ENCODE measurements at regions not wholly inside any gene's neighbourhood (a gene's known extent, or its start where the extent isn't known, plus 50 kb on each side); places are given as distances from the start of the nearest gene placed in this dataset.
"Not testable (repeated sequence)": the region's sequence is repeated elsewhere in the genome, so short reads cannot be mapped to it uniquely, and the experiment has no call there.

DNA sequence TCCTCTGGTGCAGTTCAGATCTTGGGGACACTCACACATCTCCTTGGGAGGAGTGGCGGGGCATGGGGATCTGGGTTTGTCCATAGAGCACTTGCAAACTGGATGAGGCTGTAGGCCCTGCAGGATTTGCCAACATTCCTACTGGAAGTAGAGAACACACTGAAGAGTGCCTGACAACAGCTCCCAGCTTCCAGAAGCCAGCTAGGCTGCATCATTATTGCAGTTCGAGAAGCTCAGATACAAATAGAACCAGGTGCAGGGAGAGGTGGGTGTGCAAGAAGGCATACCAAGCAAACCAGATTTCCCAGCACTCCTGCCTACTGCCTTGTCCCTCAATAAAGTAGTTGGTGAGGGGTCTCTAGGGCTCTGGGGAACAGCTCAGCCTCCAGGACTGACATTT, 52.5 kb downstream of the RHOB start:
- no peak overlapping the region for H3K27ac ChIP-seq
- no peaks in the 10 kb centered on the region for H3K9me3 ChIP-seq (ENCODE audit: severe bottlenecking)
- TF ChIP-seq, protein P1, sequence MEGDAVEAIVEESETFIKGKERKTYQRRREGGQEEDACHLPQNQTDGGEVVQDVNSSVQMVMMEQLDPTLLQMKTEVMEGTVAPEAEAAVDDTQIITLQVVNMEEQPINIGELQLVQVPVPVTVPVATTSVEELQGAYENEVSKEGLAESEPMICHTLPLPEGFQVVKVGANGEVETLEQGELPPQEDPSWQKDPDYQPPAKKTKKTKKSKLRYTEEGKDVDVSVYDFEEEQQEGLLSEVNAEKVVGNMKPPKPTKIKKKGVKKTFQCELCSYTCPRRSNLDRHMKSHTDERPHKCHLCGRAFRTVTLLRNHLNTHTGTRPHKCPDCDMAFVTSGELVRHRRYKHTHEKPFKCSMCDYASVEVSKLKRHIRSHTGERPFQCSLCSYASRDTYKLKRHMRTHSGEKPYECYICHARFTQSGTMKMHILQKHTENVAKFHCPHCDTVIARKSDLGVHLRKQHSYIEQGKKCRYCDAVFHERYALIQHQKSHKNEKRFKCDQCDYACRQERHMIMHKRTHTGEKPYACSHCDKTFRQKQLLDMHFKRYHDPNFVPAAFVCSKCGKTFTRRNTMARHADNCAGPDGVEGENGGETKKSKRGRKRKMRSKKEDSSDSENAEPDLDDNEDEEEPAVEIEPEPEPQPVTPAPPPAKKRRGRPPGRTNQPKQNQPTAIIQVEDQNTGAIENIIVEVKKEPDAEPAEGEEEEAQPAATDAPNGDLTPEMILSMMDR (IDR thresholded peaks at IDR 0.05; ENCODE audit: low read depth, low read length), result no peak
- no peak for DNase-seq
- no peak overlapping the region for H3K4me3 ChIP-seq (ENCODE audit: low read depth, low read length)
- H3K27me3 ChIP-seq (ENCODE audit: insufficient read depth, low read depth, severe bottlenecking), result no peaks in the 10 kb centered on the region
- no peaks in the 10 kb centered on the region for H3K36me3 ChIP-seq

DNA sequence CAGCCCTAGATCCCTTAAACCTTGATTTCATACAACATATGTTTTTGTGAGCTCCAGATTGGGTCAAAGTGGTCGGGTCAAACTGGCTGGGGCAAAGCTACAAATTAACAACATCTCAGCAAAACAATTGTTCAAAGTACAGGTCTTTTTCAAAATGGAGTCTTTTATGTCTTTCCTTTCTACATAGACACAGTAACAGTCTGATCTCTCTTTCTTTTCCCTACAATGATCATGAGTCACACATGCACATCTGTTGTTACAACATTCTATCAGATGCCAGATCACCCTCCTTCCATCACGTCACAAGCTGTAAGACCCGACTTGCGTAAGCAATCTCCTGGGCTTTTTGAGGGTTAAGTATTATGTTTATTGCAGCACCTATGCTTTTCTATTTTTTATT, 55.1 kb downstream of the RHOB start:
- DNase-seq, result no peak
- no peaks in the 10 kb centered on the region for H3K9me3 ChIP-seq (ENCODE audit: severe bottlenecking)
- no peaks in the 10 kb centered on the region for H3K36me3 ChIP-seq
- TF ChIP-seq, protein P1 (IDR thresholded peaks at IDR 0.05; ENCODE audit: low read depth, low read length), result no peak
- H3K27ac ChIP-seq, result no peak overlapping the region
- no peaks in the 10 kb centered on the region for H3K27me3 ChIP-seq (ENCODE audit: insufficient read depth, low read depth, severe bottlenecking)
- H3K4me3 ChIP-seq (ENCODE audit: low read depth, low read length), result no peak overlapping the region

DNA sequence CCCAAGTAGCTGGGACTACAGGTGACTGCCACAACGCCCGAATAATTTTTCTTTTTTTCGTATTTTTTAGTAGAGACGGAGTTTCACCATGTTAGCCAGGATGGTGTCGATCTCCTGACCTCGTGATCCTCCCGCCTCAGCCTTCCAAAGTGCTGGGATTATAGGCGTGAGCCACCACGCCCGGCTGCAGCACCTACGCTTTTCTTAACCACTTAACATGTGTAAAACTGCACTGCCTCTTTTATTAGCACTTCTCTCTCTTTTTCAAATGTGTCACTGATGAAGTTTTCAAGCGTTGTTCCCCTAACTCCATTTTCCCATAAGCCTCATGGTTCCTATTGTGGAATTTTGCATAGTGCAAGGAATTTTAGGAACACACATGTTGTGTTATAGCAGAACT, 55.6 kb downstream of the RHOB start:
- H3K4me3 ChIP-seq (ENCODE audit: low read depth, low read length); DNase-seq; H3K36me3 ChIP-seq; H3K9me3 ChIP-seq (ENCODE audit: severe bottlenecking); H3K27ac ChIP-seq; H3K27me3 ChIP-seq (ENCODE audit: insufficient read depth, low read depth, severe bottlenecking): not testable (repeated sequence)

DNA sequence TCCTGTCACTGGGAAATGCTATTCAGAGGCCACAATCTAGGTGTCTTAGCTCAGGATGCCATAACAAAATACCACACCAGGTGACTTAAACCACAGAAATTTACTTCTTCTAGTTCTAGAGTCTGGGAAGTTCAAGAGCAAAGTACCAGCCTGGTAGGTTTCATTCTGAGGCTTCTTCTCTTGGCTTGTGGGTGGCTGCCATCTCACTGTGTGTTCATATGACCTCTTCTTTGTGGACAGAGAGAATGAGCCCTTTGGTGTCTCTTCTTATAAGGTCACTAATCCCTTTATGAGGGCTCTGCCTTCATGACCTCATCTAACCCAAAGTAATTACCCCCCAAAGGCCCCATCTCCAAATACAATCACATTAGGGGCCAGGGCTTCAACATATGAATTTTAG, 57.3 kb downstream of the RHOB start:
- no peak for DNase-seq
- Histone ChIP-seq H3K9me3 (ENCODE audit: severe bottlenecking) (no peaks in the 10 kb centered on the region), H3K27ac (no peak overlapping the region), H3K27me3 (ENCODE audit: insufficient read depth, low read depth, severe bottlenecking) (no peaks in the 10 kb centered on the region), H3K36me3 (no peaks in the 10 kb centered on the region), H3K4me3 (ENCODE audit: low read depth, low read length) (no peak overlapping the region)
- TF ChIP-seq, protein P1 (IDR thresholded peaks at IDR 0.05; ENCODE audit: low read depth, low read length), result no peak

DNA sequence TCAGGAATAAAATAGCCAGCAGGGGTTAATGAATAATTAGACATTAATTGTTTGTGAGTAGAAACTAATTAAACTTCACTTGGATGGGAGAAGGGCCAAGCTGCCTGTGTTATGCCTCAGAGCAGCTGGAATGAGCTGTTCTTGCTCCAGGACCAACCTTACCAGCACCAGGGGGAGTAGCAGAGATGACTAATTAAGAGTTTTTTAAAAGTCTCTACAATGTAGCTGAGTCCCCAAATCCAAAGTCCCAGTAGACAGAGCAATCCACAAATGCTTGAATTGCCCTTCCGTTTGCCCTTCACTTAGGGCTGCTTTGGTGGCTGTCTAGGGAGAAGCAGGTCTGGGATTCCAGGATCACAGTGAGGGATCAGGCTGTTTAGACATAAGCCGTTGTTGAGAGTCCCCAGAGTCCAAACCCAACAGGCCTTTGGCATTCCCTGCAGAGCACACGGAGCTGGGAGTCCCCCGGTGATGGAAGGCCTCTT, 59.4 kb downstream of the RHOB start:
- Histone ChIP-seq H3K36me3 (no peaks in the 10 kb centered on the region), H3K27me3 (ENCODE audit: insufficient read depth, low read depth, severe bottlenecking) (no peaks in the 10 kb centered on the region), H3K9me3 (ENCODE audit: severe bottlenecking) (no peaks in the 10 kb centered on the region), H3K27ac (no peak overlapping the region), H3K4me3 (ENCODE audit: low read depth, low read length) (no peak overlapping the region)
- TF ChIP-seq, protein P1 (IDR thresholded peaks at IDR 0.05; ENCODE audit: low read depth, low read length), result no peak
- DNase-seq, result no peak

DNA sequence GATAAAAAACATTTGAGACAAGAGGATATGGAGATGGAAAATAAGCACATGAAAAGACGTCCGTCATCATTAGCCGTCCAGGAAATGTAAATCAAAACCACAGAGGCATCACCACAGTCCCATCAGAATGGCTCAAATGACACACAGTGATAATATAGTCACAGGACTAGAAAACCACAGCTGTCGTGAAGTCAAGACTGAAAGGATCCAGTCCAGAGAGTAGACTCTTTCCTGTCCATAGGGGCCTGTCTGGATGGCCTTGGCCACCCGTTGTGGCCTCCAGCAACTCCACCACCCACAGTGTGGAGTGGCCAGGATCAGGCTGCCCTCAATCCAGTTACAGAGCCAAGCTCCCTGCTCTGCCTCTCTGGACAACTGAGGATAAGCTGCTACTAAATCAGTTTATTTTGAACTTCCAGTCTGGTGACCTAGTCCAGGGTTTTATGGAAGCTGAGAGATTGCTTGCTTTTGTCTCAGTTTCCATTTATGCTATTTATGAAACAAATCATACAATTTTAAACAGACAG, 60.4 kb downstream of the RHOB start:
- TF ChIP-seq, protein P1 (IDR thresholded peaks at IDR 0.05; ENCODE audit: low read depth, low read length), result no peak
- DNase-seq, result peak; percentile 52

More for the DNA sequence above, 60.4 kb downstream of the RHOB start:
- Histone ChIP-seq H3K27me3 (ENCODE audit: insufficient read depth, low read depth, severe bottlenecking) (no peaks in the 10 kb centered on the region), H3K4me3 (ENCODE audit: low read depth, low read length) (no peak overlapping the region), H3K9me3 (ENCODE audit: severe bottlenecking) (no peaks in the 10 kb centered on the region), H3K36me3 (no peaks in the 10 kb centered on the region), H3K27ac (no peak overlapping the region)

All from WERI-Rb-1 (cell line).